GM12878 (cell line): ENCODE measurements at regions not wholly inside any gene's neighbourhood (a gene's known extent, or its start where the extent isn't known, plus 50 kb on each side); places are given as distances from the start of the nearest gene placed in this dataset.

ENCODE experiments used
- ATAC-seq: fragments of 200-7000 bp; cut with Tn5 transposase; 3 replicates; pipeline ENCODE4 v1.9.1; 2020; ENCODE audit warnings: mild to moderate bottlenecking, moderate library complexity
- BruUV-seq: library from RNA; stranded (reverse); fragments of 400-500 nt; replicated peaks from 2 replicates; lab custom pipeline; 2021; lab: Mats Ljungman, UMichigan
- CTCF ChIA-PET: fragments of 300-600 bp; sonication (Branson Sonifier 250); formaldehyde crosslinking; extraction: SDS; loops from one replicate; lab custom pipeline; 2021; ENCODE audit warnings: inconsistent platforms; lab: Yijun Ruan, JAX
- POLR2A ChIA-PET: fragments of 350-600 bp; formaldehyde crosslinking; extraction: SDS; loops from one replicate; lab custom pipeline; 2021; ENCODE audit warnings: inconsistent platforms; lab: Charles Lee
- RAD21 ChIA-PET: fragments of 300-600 bp; sonication (Branson Sonifier 250); formaldehyde crosslinking; loops from one replicate; lab custom pipeline; 2023; ENCODE audit warnings: antibody characterized with exemption; ENCODE audit not compliant: unreplicated experiment; lab: Charles Lee
- SMC1A ChIA-PET: fragments of 300-600 bp; sonication (Branson Sonifier 250); formaldehyde crosslinking; loops from one replicate; lab custom pipeline; 2023; ENCODE audit not compliant: unreplicated experiment, uncharacterized antibody; lab: Charles Lee
- DNase-seq: peaks from one replicate; pipeline ENCODE4 v3.0.0-alpha.2; 2011; ENCODE audit warnings: low read depth, low spot score
- FAIRE-seq: peaks from 3 replicates; lab custom pipeline; 2011; peaks lifted over from hg19 to GRCh38; lab: Jason Lieb, UNC
- H2AFZ ChIP-seq: 2 replicates; pipeline ENCODE4 v1.6.0; 2011; ENCODE audit warnings: low read depth, low read length, control low read depth; ENCODE audit not compliant: control insufficient read depth
- H3K27ac ChIP-seq: 2 replicates; pipeline ENCODE4 v1.5.1; 2011; ENCODE audit warnings: control low read depth; ENCODE audit not compliant: control insufficient read depth, insufficient read depth
- H3K27me3 ChIP-seq, 2 experiments: replicated peaks in 1 of 2; 2 replicates each; pipeline versions ENCODE4 v1.6.0 to v1.6.1; 2011; ENCODE audit warnings: low read length in 1 of 2; ENCODE audit not compliant: control insufficient read depth in 2 of 2, insufficient read depth in 2 of 2
- H3K36me3 ChIP-seq, 2 experiments: 2 replicates each; pipeline ENCODE4 v1.5.1; 2011; ENCODE audit warnings: low read length in 1 of 2; ENCODE audit not compliant: control insufficient read depth in 2 of 2, insufficient read depth in 2 of 2
- H3K4me1 ChIP-seq: 2 replicates; pipeline ENCODE4 v1.6.1; 2011; ENCODE audit warnings: mild to moderate bottlenecking, low read length, moderate library complexity, mixed read lengths; ENCODE audit not compliant: control insufficient read depth, insufficient read depth
- H3K4me2 ChIP-seq: 2 replicates; pipeline ENCODE4 v1.6.0; 2011; ENCODE audit warnings: control low read depth; ENCODE audit not compliant: control insufficient read depth, insufficient read depth
- H3K4me3 ChIP-seq: fragments of 200-600 bp; sonication (generic); 2 replicates; pipeline ENCODE4 v1.5.1; 2016
- H3K79me2 ChIP-seq: 2 replicates; pipeline ENCODE4 v1.6.0; 2011; ENCODE audit warnings: low read length; ENCODE audit not compliant: control insufficient read depth, insufficient read depth
- H3K9ac ChIP-seq: 2 replicates; pipeline ENCODE4 v1.8.0; 2011; ENCODE audit warnings: low read length, control low read depth, mixed read lengths; ENCODE audit not compliant: control insufficient read depth, insufficient read depth
- H3K9me3 ChIP-seq: replicated peaks from 3 replicates; pipeline ENCODE4 v1.5.1; 2011; ENCODE audit warnings: mild to moderate bottlenecking, low read length; ENCODE audit not compliant: control insufficient read depth, insufficient read depth
- H4K20me1 ChIP-seq: 2 replicates; pipeline ENCODE4 v1.6.0; 2011; ENCODE audit not compliant: control insufficient read depth, insufficient read depth
- MTA2 ChIP-seq: fragments of 450-650 bp; IDR thresholded peaks from 2 replicates; pipeline ENCODE4 v1.6.1; 2016; ENCODE audit warnings: low read depth, mild to moderate bottlenecking, moderate library complexity
- WGBS: methylation state at CpG from one replicate; pipeline ENCODE4 v1.1.6; 2016; ENCODE audit warnings: low lambda C conversion rate; ENCODE audit not compliant: insufficient replicate concordance, insufficient coverage; ENCODE audit errors: missing lambda C conversion rate; 5-methylcytosine and 5-hydroxymethylcytosine counted together
- in situ Hi-C: fragments of 300-500 bp; cut with MboI; formaldehyde crosslinking; loops from 9 replicates; pipeline ENCODE4 v1.14.3; 2018; ENCODE audit warnings: mixed read lengths
- intact Hi-C: fragments of 100-400 bp; cut with micrococcal nuclease; formaldehyde crosslinking; loops from one replicate; pipeline ENCODE4 v1.14.2; 2022; ENCODE audit not compliant: unreplicated experiment
- TF ChIP-seq, protein P1 (sequence below): fragments of 150-350 bp; IDR thresholded peaks from 2 replicates; pipeline ENCODE4 v1.6.1; 2016; ENCODE audit warnings: low read depth, low read length
- TF ChIP-seq, protein P2 (sequence below): fragments of 450-650 bp; IDR thresholded peaks from 2 replicates; pipeline ENCODE4 v1.6.1; 2017; ENCODE audit warnings: antibody characterized with exemption, mild to moderate bottlenecking, moderate library complexity

DNA sequence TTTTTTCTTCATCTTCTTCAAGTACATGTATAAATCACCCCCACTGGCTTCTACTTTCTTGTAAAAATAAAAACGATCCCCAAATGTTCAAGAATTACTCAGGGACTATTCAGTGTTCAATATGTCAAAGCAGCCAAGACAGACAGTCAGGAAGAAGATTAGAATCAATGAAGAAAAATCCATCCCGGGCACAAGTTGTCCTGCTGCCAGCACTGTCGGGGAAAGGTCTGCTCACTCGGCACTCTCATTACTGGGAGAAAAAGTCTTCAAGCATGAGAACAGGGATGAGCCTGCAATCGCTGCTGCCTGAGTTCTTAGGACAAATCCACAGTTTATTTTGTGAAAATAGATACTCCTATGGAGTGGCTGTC is 482.8 kb upstream of the KLHL29 start (continued):
- TF ChIP-seq, protein P1, sequence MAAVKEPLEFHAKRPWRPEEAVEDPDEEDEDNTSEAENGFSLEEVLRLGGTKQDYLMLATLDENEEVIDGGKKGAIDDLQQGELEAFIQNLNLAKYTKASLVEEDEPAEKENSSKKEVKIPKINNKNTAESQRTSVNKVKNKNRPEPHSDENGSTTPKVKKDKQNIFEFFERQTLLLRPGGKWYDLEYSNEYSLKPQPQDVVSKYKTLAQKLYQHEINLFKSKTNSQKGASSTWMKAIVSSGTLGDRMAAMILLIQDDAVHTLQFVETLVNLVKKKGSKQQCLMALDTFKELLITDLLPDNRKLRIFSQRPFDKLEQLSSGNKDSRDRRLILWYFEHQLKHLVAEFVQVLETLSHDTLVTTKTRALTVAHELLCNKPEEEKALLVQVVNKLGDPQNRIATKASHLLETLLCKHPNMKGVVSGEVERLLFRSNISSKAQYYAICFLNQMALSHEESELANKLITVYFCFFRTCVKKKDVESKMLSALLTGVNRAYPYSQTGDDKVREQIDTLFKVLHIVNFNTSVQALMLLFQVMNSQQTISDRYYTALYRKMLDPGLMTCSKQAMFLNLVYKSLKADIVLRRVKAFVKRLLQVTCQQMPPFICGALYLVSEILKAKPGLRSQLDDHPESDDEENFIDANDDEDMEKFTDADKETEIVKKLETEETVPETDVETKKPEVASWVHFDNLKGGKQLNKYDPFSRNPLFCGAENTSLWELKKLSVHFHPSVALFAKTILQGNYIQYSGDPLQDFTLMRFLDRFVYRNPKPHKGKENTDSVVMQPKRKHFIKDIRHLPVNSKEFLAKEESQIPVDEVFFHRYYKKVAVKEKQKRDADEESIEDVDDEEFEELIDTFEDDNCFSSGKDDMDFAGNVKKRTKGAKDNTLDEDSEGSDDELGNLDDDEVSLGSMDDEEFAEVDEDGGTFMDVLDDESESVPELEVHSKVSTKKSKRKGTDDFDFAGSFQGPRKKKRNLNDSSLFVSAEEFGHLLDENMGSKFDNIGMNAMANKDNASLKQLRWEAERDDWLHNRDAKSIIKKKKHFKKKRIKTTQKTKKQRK = no peak

DNA sequence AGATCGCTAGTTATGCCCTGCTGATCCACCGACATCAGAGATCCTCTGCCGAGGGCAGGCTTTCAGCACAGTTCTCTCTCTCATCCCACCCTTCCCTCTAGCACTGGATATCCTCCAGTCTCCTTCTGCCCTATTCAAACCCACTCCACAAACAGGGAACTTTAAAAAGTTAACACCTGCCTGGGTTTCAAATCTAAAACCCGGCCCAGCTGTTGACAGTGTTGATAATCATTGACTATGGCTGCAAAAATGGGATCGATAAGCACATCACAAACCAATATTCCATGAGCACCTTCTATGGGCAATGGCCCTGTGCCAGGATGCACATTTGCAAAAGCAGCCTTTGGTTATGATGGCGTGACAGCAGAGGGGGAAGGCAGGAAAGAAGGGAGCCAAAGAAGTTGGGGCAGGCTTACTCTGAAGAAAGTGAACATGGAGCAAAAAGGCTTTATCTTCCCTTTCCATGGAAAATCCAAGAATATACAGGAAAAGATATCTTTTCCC is 482.3 kb upstream of the KLHL29 start:
- 38% methylated on average over 6 of the region's 6 CpGs for WGBS
- BruUV-seq = no TSS peak
- ATAC-seq (no peak), DNase-seq (no peak), FAIRE-seq (no peak)
- no peaks in the 10 kb centered on the region for H3K79me2 ChIP-seq
- CTCF ChIA-PET = interaction anchor here (0.7 to 1.0 kb wide), 2 partner anchors 12 to 1181 kb away, joined by 3 read pairs; no protein-coding TSS in a partner anchor
- intact Hi-C loops = no loop called here
- H4K20me1 ChIP-seq = no peaks in the 10 kb centered on the region
- H3K27me3 ChIP-seq = peaks cover 0 to 3% of the 10 kb centered on the region in 2 experiments; a peak in 1 of 4 replicates
- H2AFZ ChIP-seq = no peak overlapping the region
- H3K9me3 ChIP-seq = no peaks in the 10 kb centered on the region
- TF ChIP-seq, protein P2, sequence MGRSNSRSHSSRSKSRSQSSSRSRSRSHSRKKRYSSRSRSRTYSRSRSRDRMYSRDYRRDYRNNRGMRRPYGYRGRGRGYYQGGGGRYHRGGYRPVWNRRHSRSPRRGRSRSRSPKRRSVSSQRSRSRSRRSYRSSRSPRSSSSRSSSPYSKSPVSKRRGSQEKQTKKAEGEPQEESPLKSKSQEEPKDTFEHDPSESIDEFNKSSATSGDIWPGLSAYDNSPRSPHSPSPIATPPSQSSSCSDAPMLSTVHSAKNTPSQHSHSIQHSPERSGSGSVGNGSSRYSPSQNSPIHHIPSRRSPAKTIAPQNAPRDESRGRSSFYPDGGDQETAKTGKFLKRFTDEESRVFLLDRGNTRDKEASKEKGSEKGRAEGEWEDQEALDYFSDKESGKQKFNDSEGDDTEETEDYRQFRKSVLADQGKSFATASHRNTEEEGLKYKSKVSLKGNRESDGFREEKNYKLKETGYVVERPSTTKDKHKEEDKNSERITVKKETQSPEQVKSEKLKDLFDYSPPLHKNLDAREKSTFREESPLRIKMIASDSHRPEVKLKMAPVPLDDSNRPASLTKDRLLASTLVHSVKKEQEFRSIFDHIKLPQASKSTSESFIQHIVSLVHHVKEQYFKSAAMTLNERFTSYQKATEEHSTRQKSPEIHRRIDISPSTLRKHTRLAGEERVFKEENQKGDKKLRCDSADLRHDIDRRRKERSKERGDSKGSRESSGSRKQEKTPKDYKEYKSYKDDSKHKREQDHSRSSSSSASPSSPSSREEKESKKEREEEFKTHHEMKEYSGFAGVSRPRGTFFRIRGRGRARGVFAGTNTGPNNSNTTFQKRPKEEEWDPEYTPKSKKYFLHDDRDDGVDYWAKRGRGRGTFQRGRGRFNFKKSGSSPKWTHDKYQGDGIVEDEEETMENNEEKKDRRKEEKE = no peak
- no peak for TF ChIP-seq MTA2
- no peak overlapping the region for H3K4me3 ChIP-seq
- H3K4me1 ChIP-seq = no peaks in the 10 kb centered on the region
- SMC1A ChIA-PET = no interaction called here
- RAD21 ChIA-PET = no interaction called here
- in situ Hi-C loops = no loop called here
- no peak overlapping the region for H3K4me2 ChIP-seq
- POLR2A ChIA-PET = no interaction called here
- H3K36me3 ChIP-seq = no peaks in the 10 kb centered on the region
- H3K27ac ChIP-seq = no peak overlapping the region
- no peak overlapping the region for H3K9ac ChIP-seq
